ENCODE measurements at regions not wholly inside any gene's neighbourhood (a gene's known extent, or its start where the extent isn't known, plus 50 kb on each side); places are given as distances from the start of the nearest gene placed in this dataset.

DNA sequence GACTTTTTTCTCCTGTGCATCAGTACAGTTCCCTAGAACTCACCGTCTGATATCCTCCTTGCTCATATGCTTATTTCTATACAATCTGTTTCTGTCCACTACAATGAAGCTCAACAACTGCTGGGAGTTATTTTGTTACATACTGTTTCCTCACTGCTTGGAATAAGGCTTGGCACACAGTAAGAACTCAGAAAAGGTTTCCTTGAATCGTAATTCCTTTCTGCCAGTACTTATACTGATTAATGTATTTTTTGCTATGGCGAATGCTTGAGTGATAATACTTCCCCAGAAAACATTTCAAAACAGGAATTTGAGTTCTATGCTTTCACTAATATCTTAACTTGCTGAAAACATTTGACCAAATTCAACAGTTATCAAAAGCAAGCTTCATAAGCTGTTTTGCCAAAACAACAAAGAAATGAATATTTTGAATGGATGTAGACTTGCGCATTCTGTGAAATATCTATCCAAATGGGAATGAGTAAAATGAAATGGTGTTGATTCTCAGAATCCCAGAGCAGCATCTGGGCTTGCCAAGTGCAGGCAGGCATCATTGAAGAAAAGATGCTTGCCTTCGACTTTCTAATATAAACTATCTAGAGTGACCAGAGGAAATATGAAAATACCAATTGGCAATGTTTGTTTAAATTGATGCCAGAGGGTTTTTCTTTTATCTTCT is 286.3 kb downstream of the RAP2B start:
- TF ChIP-seq CTCF (IDR thresholded peaks at IDR 0.05) (no peak), POLR2A (IDR thresholded peaks at IDR 0.05) (no peak)

Measured in body of pancreas (tissue), 4 donors.